Chondrocyte (in vitro differentiated cells): ENCODE measurements at regions not wholly inside any gene's neighbourhood (a gene's known extent, or its start where the extent isn't known, plus 50 kb on each side); places are given as distances from the start of the nearest gene placed in this dataset.

ENCODE experiments used
- DNase-seq: peaks from one replicate; pipeline ENCODE4 v3.0.0; 2021; ENCODE audit warnings: mixed read lengths, low spot score
- H3K27ac Mint-ChIP-seq: one replicate; pipeline ENCODE4 v1.8.0; 2021; ENCODE audit warnings: mild to moderate bottlenecking, moderate library complexity, mixed read lengths; ENCODE audit not compliant: unreplicated experiment
- H3K27me3 Mint-ChIP-seq: 2 replicates; pipeline ENCODE4 v1.8.0; 2021; ENCODE audit warnings: low read depth, mixed read lengths
- H3K36me3 Mint-ChIP-seq: 2 replicates; pipeline ENCODE4 v1.8.0; 2021; ENCODE audit warnings: low read depth, mixed read lengths
- H3K4me1 Mint-ChIP-seq: 2 replicates; pipeline ENCODE4 v1.8.0; 2021; ENCODE audit warnings: low read depth, mild to moderate bottlenecking, mixed read lengths
- H3K4me3 Mint-ChIP-seq: one replicate; pipeline ENCODE4 v1.8.0; 2021; ENCODE audit warnings: mild to moderate bottlenecking, moderate library complexity, mixed read lengths; ENCODE audit not compliant: unreplicated experiment
- H3K9me3 Mint-ChIP-seq: 2 replicates; pipeline ENCODE4 v1.8.0; 2021; ENCODE audit warnings: low read depth, mixed read lengths
- TF ChIP-seq, protein P1 (sequence below): fragments of 200-600 bp; sonication (generic); IDR thresholded peaks from 2 replicates; pipeline ENCODE4 v1.5.0; 2021; ENCODE audit warnings: antibody characterized with exemption, mild to moderate bottlenecking, moderate library complexity

DNA sequence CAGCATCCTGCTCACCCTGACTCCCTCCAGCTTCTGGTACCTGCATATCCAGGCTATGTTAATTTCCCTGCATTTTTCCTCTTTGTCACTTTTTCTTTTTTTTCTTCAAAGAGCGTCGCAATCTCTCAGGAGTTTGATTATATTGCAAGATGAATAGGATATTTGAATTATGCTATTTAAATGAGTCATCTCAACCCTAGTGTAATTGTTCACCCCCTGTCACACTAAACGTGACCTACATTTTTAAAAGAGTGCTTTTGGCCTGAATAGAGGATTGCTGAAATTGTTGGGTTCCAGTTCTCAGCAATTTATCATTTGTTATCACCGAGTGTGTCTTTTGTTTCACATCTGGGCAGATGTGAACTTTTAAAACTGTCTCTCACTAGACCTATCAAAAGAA lies 294.7 kb downstream of the SOX2 start:
- H3K27ac Mint-ChIP-seq: no peak overlapping the region

DNA sequence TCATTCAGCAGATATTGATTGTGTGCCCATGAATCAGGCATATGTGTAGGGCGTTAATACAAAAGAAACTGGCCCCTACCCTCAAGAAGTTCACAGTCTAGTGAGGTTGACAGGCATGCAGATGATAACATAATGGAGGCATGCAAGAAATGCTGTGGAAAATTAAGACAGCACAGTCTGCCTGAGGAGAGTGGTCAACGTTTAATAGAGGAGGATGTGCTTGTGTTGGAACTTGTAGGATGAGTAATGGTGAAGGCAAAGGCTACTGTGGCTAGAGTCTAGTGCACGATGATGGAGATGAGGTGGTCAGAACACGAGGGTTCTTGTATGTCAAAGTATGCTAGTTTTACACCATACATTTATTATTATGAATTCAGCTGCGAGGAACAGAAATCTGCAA lies 295.7 kb downstream of the SOX2 start:
- no peak for DNase-seq
- Mint-ChIP-seq H3K27me3 (peaks cover 6% of the 10 kb centered on the region), H3K9me3 (no peaks in the 10 kb centered on the region), H3K36me3 (no peaks in the 10 kb centered on the region), H3K4me1 (no peaks in the 10 kb centered on the region), H3K27ac (no peak overlapping the region), H3K4me3 (no peak overlapping the region)
- TF ChIP-seq, protein P1, sequence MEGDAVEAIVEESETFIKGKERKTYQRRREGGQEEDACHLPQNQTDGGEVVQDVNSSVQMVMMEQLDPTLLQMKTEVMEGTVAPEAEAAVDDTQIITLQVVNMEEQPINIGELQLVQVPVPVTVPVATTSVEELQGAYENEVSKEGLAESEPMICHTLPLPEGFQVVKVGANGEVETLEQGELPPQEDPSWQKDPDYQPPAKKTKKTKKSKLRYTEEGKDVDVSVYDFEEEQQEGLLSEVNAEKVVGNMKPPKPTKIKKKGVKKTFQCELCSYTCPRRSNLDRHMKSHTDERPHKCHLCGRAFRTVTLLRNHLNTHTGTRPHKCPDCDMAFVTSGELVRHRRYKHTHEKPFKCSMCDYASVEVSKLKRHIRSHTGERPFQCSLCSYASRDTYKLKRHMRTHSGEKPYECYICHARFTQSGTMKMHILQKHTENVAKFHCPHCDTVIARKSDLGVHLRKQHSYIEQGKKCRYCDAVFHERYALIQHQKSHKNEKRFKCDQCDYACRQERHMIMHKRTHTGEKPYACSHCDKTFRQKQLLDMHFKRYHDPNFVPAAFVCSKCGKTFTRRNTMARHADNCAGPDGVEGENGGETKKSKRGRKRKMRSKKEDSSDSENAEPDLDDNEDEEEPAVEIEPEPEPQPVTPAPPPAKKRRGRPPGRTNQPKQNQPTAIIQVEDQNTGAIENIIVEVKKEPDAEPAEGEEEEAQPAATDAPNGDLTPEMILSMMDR: no peak

More for the DNA sequence above, 294.7 kb downstream of the SOX2 start:
- Mint-ChIP-seq H3K4me1 (no peaks in the 10 kb centered on the region), H3K9me3 (no peaks in the 10 kb centered on the region), H3K36me3 (no peaks in the 10 kb centered on the region), H3K4me3 (no peak overlapping the region), H3K27me3 (peaks cover 6% of the 10 kb centered on the region)
- DNase-seq: no peak
- TF ChIP-seq, protein P1: no peak

DNA sequence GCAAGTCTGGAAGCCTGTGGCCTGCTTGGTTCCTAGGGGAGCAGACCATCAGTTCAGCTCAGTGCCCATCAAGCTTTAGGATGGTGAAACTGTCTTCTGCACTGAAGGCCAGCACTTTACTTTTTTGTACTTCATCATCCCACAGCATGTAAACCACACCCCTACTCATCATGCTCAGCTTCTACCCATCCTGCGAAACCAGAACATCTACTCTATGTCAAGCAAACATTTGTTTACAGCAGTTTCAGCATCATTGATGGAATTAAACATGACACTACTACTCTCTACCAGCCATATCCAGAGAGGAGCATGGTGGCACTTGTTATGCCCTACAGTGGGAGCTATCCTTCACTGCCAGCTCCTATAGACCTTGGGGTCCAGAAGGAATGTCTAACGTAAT lies 306.6 kb downstream of the SOX2 start:
- Mint-ChIP-seq H3K9me3 (no peaks in the 10 kb centered on the region), H3K4me3 (no peak overlapping the region), H3K4me1 (no peaks in the 10 kb centered on the region), H3K36me3 (no peaks in the 10 kb centered on the region), H3K27ac (no peak overlapping the region), H3K27me3 (no peaks in the 10 kb centered on the region)
- TF ChIP-seq, protein P1: no peak
- DNase-seq: no peak

DNA sequence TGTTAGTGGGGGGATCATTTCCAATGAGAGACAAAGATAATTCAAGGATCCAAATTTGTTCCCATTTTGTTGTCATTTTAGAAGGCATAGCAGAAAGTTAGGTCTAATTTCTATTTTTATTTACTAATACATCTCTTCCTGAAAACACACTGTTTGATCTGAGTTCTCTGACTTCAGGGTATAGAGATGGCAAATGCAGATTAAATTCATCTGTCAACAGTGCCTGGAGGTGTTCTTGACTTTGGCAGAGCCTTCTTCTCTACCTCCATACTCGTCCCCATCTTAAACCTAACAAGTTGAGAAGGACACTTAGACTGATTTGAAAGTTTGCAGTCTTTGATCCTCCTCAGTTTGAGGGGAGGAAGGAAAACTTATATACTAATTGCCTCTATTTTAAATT lies 308.2 kb downstream of the SOX2 start:
- no peaks in the 10 kb centered on the region for H3K4me1 Mint-ChIP-seq
- H3K36me3 Mint-ChIP-seq: no peaks in the 10 kb centered on the region
- H3K27ac Mint-ChIP-seq: no peak overlapping the region
- TF ChIP-seq, protein P1: no peak
- no peaks in the 10 kb centered on the region for H3K27me3 Mint-ChIP-seq
- no peak for DNase-seq
- H3K4me3 Mint-ChIP-seq: no peak overlapping the region
- no peaks in the 10 kb centered on the region for H3K9me3 Mint-ChIP-seq

DNA sequence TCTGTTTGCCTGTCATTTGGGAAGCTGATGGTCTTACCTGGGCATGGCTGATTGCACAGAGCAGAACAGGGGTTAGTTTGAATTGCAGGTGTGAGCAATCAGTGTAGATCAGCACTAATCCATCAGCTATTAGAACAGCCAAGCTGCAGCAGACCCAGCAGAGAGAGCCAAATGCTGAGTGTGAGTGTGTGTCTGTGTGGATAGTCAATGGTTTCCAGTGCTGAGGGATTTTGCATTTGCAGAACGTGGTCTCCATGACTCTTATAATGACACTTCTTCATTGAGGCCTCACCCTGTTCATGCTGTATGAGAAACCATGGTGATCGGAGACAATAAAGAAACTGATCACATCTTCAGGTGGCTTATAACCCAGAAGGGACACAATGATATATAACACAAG lies 312.1 kb downstream of the SOX2 start:
- TF ChIP-seq, protein P1: no peak
- DNase-seq: no peak
- peaks cover 7% of the 10 kb centered on the region for H3K4me1 Mint-ChIP-seq
- H3K27ac Mint-ChIP-seq: no peak overlapping the region
- H3K4me3 Mint-ChIP-seq: no peak overlapping the region
- no peaks in the 10 kb centered on the region for H3K27me3 Mint-ChIP-seq
- H3K9me3 Mint-ChIP-seq: no peaks in the 10 kb centered on the region
- no peaks in the 10 kb centered on the region for H3K36me3 Mint-ChIP-seq
